Neural progenitor cell (in vitro differentiated cells): ENCODE measurements at regions not wholly inside any gene's neighbourhood (a gene's known extent, or its start where the extent isn't known, plus 50 kb on each side); places are given as distances from the start of the nearest gene placed in this dataset.
"Not testable (repeated sequence)": the region's sequence is repeated elsewhere in the genome, so short reads cannot be mapped to it uniquely, and the experiment has no call there.

ENCODE experiments used
- DNase-seq: peaks from one replicate; pipeline ENCODE4 v3.0.0-alpha.2; 2016; ENCODE audit warnings: low spot score
- H2AFZ ChIP-seq: fragments of 200-600 bp; sonication (generic); replicated peaks from 2 replicates; pipeline ENCODE4 v1.6.1; 2016; ENCODE audit warnings: antibody characterized with exemption
- H3F3A ChIP-seq: fragments of 200-600 bp; sonication (generic); 2 replicates; pipeline ENCODE4 v1.6.1; 2016; ENCODE audit warnings: antibody characterized with exemption, low read depth
- H3K27ac ChIP-seq: fragments of 200-600 bp; sonication (generic); 2 replicates; pipeline ENCODE4 v1.5.1; 2016; ENCODE audit warnings: mild to moderate bottlenecking
- H3K27me3 ChIP-seq: fragments of 200-600 bp; sonication (generic); 2 replicates; pipeline ENCODE4 v1.6.1; 2016; ENCODE audit warnings: mild to moderate bottlenecking, moderate library complexity
- H3K36me3 ChIP-seq: fragments of 200-600 bp; sonication (generic); 2 replicates; pipeline ENCODE4 v1.5.1; 2016
- H3K4me1 ChIP-seq: fragments of 200-600 bp; sonication (generic); 2 replicates; pipeline ENCODE4 v1.6.1; 2016; ENCODE audit warnings: mixed run types
- H3K4me2 ChIP-seq: fragments of 200-600 bp; sonication (generic); 2 replicates; pipeline ENCODE4 v1.6.1; 2016
- H3K4me3 ChIP-seq: fragments of 200-600 bp; sonication (generic); 2 replicates; pipeline ENCODE4 v1.5.1; 2016
- H3K79me2 ChIP-seq: fragments of 200-600 bp; sonication (generic); 2 replicates; pipeline ENCODE4 v1.6.1; 2016; ENCODE audit warnings: low read depth
- H3K9ac ChIP-seq: fragments of 200-600 bp; sonication (generic); 2 replicates; pipeline ENCODE4 v1.6.1; 2016
- H3K9me3 ChIP-seq: fragments of 200-600 bp; sonication (generic); 2 replicates; pipeline ENCODE4 v1.5.1; 2016; ENCODE audit warnings: low read depth
- H4K20me1 ChIP-seq: fragments of 200-600 bp; sonication (generic); 2 replicates; pipeline ENCODE4 v1.6.1; 2016; ENCODE audit warnings: low read depth
- H3K27ac Mint-ChIP-seq: 3 replicates; pipeline ENCODE4 v1.8.0; 2021; ENCODE audit warnings: mixed read lengths
- H3K27me3 Mint-ChIP-seq: 2 replicates; pipeline ENCODE4 v1.8.0; 2022; ENCODE audit warnings: low read depth, mild to moderate bottlenecking, inconsistent platforms, moderate library complexity, mixed read lengths; ENCODE audit not compliant: insufficient read depth
- H3K36me3 Mint-ChIP-seq: 3 replicates; pipeline ENCODE4 v1.8.0; 2021; ENCODE audit warnings: mixed read lengths
- H3K4me1 Mint-ChIP-seq: 3 replicates; pipeline ENCODE4 v1.8.0; 2021; ENCODE audit warnings: mixed read lengths
- H3K4me3 Mint-ChIP-seq: 3 replicates; pipeline ENCODE4 v1.8.0; 2021; ENCODE audit warnings: mild to moderate bottlenecking, moderate library complexity, mixed read lengths
- H3K9me3 Mint-ChIP-seq: 3 replicates; pipeline ENCODE4 v1.8.0; 2020; ENCODE audit warnings: mixed read lengths
- CTCF ChIP-seq: fragments of 200-600 bp; sonication (generic); IDR thresholded peaks from 2 replicates; pipeline ENCODE4 v1.5.1; 2017; ENCODE audit warnings: antibody characterized with exemption, mild to moderate bottlenecking
- EZH2 ChIP-seq: fragments of 200-600 bp; sonication (generic); IDR thresholded peaks from 2 replicates; pipeline ENCODE4 v1.6.1; 2017; ENCODE audit warnings: antibody characterized with exemption, mild to moderate bottlenecking, moderate library complexity
- EZH2phosphoT487 ChIP-seq: fragments of 200-600 bp; sonication (generic); IDR thresholded peaks from 2 replicates; pipeline ENCODE4 v1.6.1; 2017; ENCODE audit warnings: antibody characterized with exemption

GRCh38 chr3:150323770-150324169 is 84.3 kb upstream of the TSC22D2 start:
- no peaks in the 10 kb centered on the region for H3K4me1 ChIP-seq
- no peaks in the 10 kb centered on the region for H4K20me1 ChIP-seq
- H3K9ac ChIP-seq = no peak overlapping the region
- H3K4me1 Mint-ChIP-seq = peaks cover 8% of the 10 kb centered on the region
- H3K27me3 ChIP-seq = no peaks in the 10 kb centered on the region
- H3K9me3 Mint-ChIP-seq = peaks cover 2% of the 10 kb centered on the region
- H3K36me3 Mint-ChIP-seq = no peaks in the 10 kb centered on the region
- H3K27ac ChIP-seq = no peak overlapping the region
- H3K4me3 ChIP-seq = no peak overlapping the region
- H3K9me3 ChIP-seq = no peaks in the 10 kb centered on the region
- DNase-seq = no peak
- H3F3A ChIP-seq = no peaks in the 10 kb centered on the region
- no peaks in the 10 kb centered on the region for H3K36me3 ChIP-seq
- H2AFZ ChIP-seq = peak overlapping the region; percentile 80
- no peak overlapping the region for H3K4me2 ChIP-seq
- H3K4me3 Mint-ChIP-seq = no peak overlapping the region
- H3K79me2 ChIP-seq = no peaks in the 10 kb centered on the region
- H3K27me3 Mint-ChIP-seq = peaks cover 2% of the 10 kb centered on the region
- no peak overlapping the region for H3K27ac Mint-ChIP-seq
- TF ChIP-seq CTCF (no peak), EZH2 (no peak), EZH2phosphoT487 (no peak)

GRCh38 chr3:150323091-150323490 is 85.0 kb upstream of the TSC22D2 start:
- not testable (repeated sequence) for H3K4me3 Mint-ChIP-seq, H3K27ac Mint-ChIP-seq, H3K36me3 Mint-ChIP-seq, H3K27ac ChIP-seq, H3K4me1 ChIP-seq, H3K36me3 ChIP-seq, H3K79me2 ChIP-seq, H3K4me2 ChIP-seq, H4K20me1 ChIP-seq, H3K9me3 Mint-ChIP-seq, H3K9me3 ChIP-seq, DNase-seq, H3K27me3 Mint-ChIP-seq, H3K9ac ChIP-seq, H3K4me3 ChIP-seq, H3F3A ChIP-seq, H3K4me1 Mint-ChIP-seq, H3K27me3 ChIP-seq, H2AFZ ChIP-seq

GRCh38 chr3:150320971-150321370 is 87.1 kb upstream of the TSC22D2 start:
- H3K27me3 ChIP-seq, H3K4me1 ChIP-seq, H3K9ac ChIP-seq, H3K79me2 ChIP-seq, DNase-seq, H3K27ac ChIP-seq, H4K20me1 ChIP-seq, H3K36me3 ChIP-seq, H3K9me3 ChIP-seq, H2AFZ ChIP-seq, H3K4me3 ChIP-seq, H3K36me3 Mint-ChIP-seq, H3F3A ChIP-seq, H3K27ac Mint-ChIP-seq, H3K27me3 Mint-ChIP-seq, H3K4me3 Mint-ChIP-seq, H3K4me2 ChIP-seq, H3K4me1 Mint-ChIP-seq, H3K9me3 Mint-ChIP-seq: not testable (repeated sequence)

- Histone ChIP-seq H3F3A (no peaks in the 10 kb centered on the region), H3K27ac (no peak overlapping the region), H2AFZ (no peak overlapping the region), H3K4me3 (no peak overlapping the region), H3K79me2 (no peaks in the 10 kb centered on the region), H3K4me2 (no peak overlapping the region), H3K4me1 (no peaks in the 10 kb centered on the region), H3K27me3 (no peaks in the 10 kb centered on the region), H3K9ac (no peak overlapping the region), H3K36me3 (no peaks in the 10 kb centered on the region), H3K9me3 (no peaks in the 10 kb centered on the region), H4K20me1 (no peaks in the 10 kb centered on the region)
- no peak overlapping the region for H3K4me3 Mint-ChIP-seq
- no peaks in the 10 kb centered on the region for H3K27me3 Mint-ChIP-seq
- no peak for DNase-seq
- TF ChIP-seq EZH2 = no peak
- no peak for TF ChIP-seq EZH2phosphoT487
- no peak for TF ChIP-seq CTCF
- no peaks in the 10 kb centered on the region for H3K36me3 Mint-ChIP-seq
- H3K9me3 Mint-ChIP-seq = peaks cover 2% of the 10 kb centered on the region
- H3K4me1 Mint-ChIP-seq = peaks cover under 1% of the 10 kb centered on the region
- H3K27ac Mint-ChIP-seq = no peak overlapping the region
Measured at GRCh38 chr3:150319900-150320299, 88.2 kb upstream of the TSC22D2 start.
